B cell (primary cell): ENCODE measurements at regions not wholly inside any gene's neighbourhood (a gene's known extent, or its start where the extent isn't known, plus 50 kb on each side); places are given as distances from the start of the nearest gene placed in this dataset.

ENCODE experiments used
- ATAC-seq: fragments of 200-7000 bp; cut with Tn5 transposase; one replicate; pipeline ENCODE4 v1.10.0; 2021; ENCODE audit warnings: low read depth, mild to moderate bottlenecking, moderate number of reproducible peaks, moderate library complexity
- CTCF ChIA-PET: fragments of 350-600 bp; sonication (Branson Sonifier 250); formaldehyde crosslinking; loops from one replicate; lab custom pipeline; 2021; ENCODE audit warnings: antibody characterized with exemption, inconsistent platforms; lab: Charles Lee
- POLR2A ChIA-PET: fragments of 350-600 bp; sonication (Branson Sonifier 250); formaldehyde crosslinking; loops from one replicate; lab custom pipeline; 2021; ENCODE audit warnings: antibody characterized with exemption; lab: Charles Lee
- DNase-seq: peaks from one replicate; pipeline ENCODE4 v3.0.0; 2013
- H2AFZ ChIP-seq: 2 replicates; pipeline ENCODE4 v1.6.1; 2012; ENCODE audit warnings: mild to moderate bottlenecking, low read depth, low read length; ENCODE audit not compliant: insufficient read depth, poor library complexity, severe bottlenecking
- H3K27ac ChIP-seq, 2 donors: 1 replicate in 1 of 2; 2 replicates in 1 of 2; pipeline ENCODE4 v1.5.1; 2012 to 2013; ENCODE audit warnings: low read length in 2 of 2, mild to moderate bottlenecking in 2 of 2, moderate library complexity in 1 of 2
- H3K27me3 ChIP-seq, 4 experiments: fragments of 200-600 bp in 1 of 4; sonication (generic) in 1 of 4; replicated peaks in 1 of 4; 1 replicate in 2 of 4; 2 replicates in 2 of 4; pipeline versions ENCODE4 v1.6.1 to v1.7.0; 2013 to 2016; ENCODE audit warnings: low read length in 3 of 4, mild to moderate bottlenecking in 2 of 4, mixed read lengths in 1 of 4, moderate library complexity in 1 of 4; ENCODE audit not compliant: insufficient read depth in 4 of 4, control insufficient read depth in 3 of 4; ENCODE audit errors: control extremely low read depth in 1 of 4
- H3K36me3 ChIP-seq, 2 experiments: replicated peaks in 1 of 2; 1 replicate in 1 of 2; 2 replicates in 1 of 2; pipeline versions ENCODE4 v1.6.1 to v1.7.1; 2013; ENCODE audit warnings: low read length in 1 of 2; ENCODE audit not compliant: insufficient read depth in 2 of 2, control insufficient read depth in 1 of 2; ENCODE audit errors: control extremely low read depth in 1 of 2, extremely low read depth in 1 of 2
- H3K4me1 ChIP-seq, 2 donors: fragments of 200-600 bp in 1 of 2; sonication (generic) in 1 of 2; 1 replicate in 1 of 2; 2 replicates in 1 of 2; pipeline versions ENCODE4 v1.5.1 to v1.6.1; 2013 to 2017; ENCODE audit warnings: low read length in 2 of 2; ENCODE audit not compliant: control insufficient read depth in 2 of 2, insufficient read depth in 2 of 2
- H3K4me2 ChIP-seq: replicated peaks from 2 replicates; pipeline ENCODE3; 2012; ENCODE audit warnings: mild to moderate bottlenecking, low read depth, low read length; ENCODE audit not compliant: poor library complexity, severe bottlenecking
- H3K4me3 ChIP-seq, 5 experiments: fragments of 200-600 bp in 1 of 5; sonication (generic) in 1 of 5; 1 replicate in 3 of 5; 2 replicates in 2 of 5; pipeline versions ENCODE4 v1.5.1 to v1.7.0; 2011 to 2016; ENCODE audit warnings: low read length in 4 of 5, mild to moderate bottlenecking in 4 of 5, low read depth in 2 of 5, control low read depth in 1 of 5, moderate library complexity in 1 of 5; ENCODE audit not compliant: insufficient read depth in 1 of 5; ENCODE audit errors: control extremely low read depth in 1 of 5, extremely low read depth in 1 of 5
- H3K79me2 ChIP-seq: fragments of 200-600 bp; sonication (generic); one replicate; pipeline ENCODE4 v1.6.0; 2016; ENCODE audit warnings: low read length; ENCODE audit not compliant: control insufficient read depth, insufficient read depth
- H3K9ac ChIP-seq: fragments of 200-600 bp; sonication (generic); 2 replicates; pipeline ENCODE4 v1.6.1; 2017; ENCODE audit warnings: mild to moderate bottlenecking, low read length, moderate library complexity
- H3K9me3 ChIP-seq, 3 donors: one replicate each; pipeline versions ENCODE4 v1.6.1 to v1.7.1; 2013; ENCODE audit warnings: low read length in 2 of 3; ENCODE audit not compliant: control insufficient read depth in 2 of 3, insufficient read depth in 1 of 3; ENCODE audit errors: control extremely low read depth in 1 of 3
- H4K20me1 ChIP-seq: 2 replicates; pipeline ENCODE4 v1.6.0; 2012; ENCODE audit warnings: mild to moderate bottlenecking, low read length; ENCODE audit not compliant: insufficient read depth, control insufficient read depth, poor library complexity, severe bottlenecking
- H3K27ac Mint-ChIP-seq: one replicate; pipeline ENCODE4 v1.8.0; 2021; ENCODE audit warnings: mixed read lengths
- H3K27me3 Mint-ChIP-seq: one replicate; pipeline ENCODE4 v1.8.0; 2021; ENCODE audit warnings: mixed read lengths
- H3K4me1 Mint-ChIP-seq: one replicate; pipeline ENCODE4 v1.8.0; 2021; ENCODE audit warnings: mixed read lengths
- H3K4me3 Mint-ChIP-seq: one replicate; pipeline ENCODE4 v1.8.0; 2021; ENCODE audit warnings: mixed read lengths
- H3K9me3 Mint-ChIP-seq: one replicate; pipeline ENCODE4 v1.8.0; 2022; ENCODE audit warnings: mixed read lengths; ENCODE audit not compliant: insufficient read depth
- CTCF ChIP-seq: fragments of 200-600 bp; IDR thresholded peaks from one replicate; pipeline ENCODE4 v1.8.0; 2022; ENCODE audit warnings: antibody characterized with exemption, mild to moderate bottlenecking
- EZH2 ChIP-seq: IDR thresholded peaks from 2 replicates; pipeline ENCODE4 v1.6.1; 2012; ENCODE audit warnings: borderline replicate concordance, low read depth, mild to moderate bottlenecking, moderate library complexity, low read length; ENCODE audit not compliant: insufficient read depth, poor library complexity, severe bottlenecking
- WGBS: methylation state at CpG from one replicate; pipeline ENCODE4 v1.1.5; 2013; ENCODE audit warnings: missing lambda C conversion rate; ENCODE audit not compliant: insufficient coverage; 5-methylcytosine and 5-hydroxymethylcytosine counted together
- intact Hi-C: fragments of 100-400 bp; cut with micrococcal nuclease; formaldehyde crosslinking; loops from one replicate; pipeline ENCODE4 v1.10.0; 2022

- Histone ChIP-seq H3K4me1 (no peaks in the 10 kb centered on the region), H3K9me3 (no peaks in the 10 kb centered on the region), H3K36me3 (no peaks in the 10 kb centered on the region), H2AFZ (no peak overlapping the region), H3K9ac (no peak overlapping the region), H3K27ac (no peak overlapping the region), H3K27me3 (no peaks in the 10 kb centered on the region), H3K79me2 (no peaks in the 10 kb centered on the region), H3K4me2 (no peak overlapping the region), H4K20me1 (no peaks in the 10 kb centered on the region), H3K4me3 (no peak overlapping the region)
- 100% methylated on average over 3 of the region's 3 CpGs for WGBS
- Mint-ChIP-seq H3K27me3 (no peaks in the 10 kb centered on the region), H3K9me3 (no peaks in the 10 kb centered on the region), H3K27ac (no peak overlapping the region), H3K4me1 (no peaks in the 10 kb centered on the region), H3K4me3 (no peak overlapping the region)
- intact Hi-C loops, result no loop called here
- DNase-seq, result no peak
- ChIA-PET POLR2A (no interaction called here), CTCF (no interaction called here)
- no peak for TF ChIP-seq CTCF
- no peak for TF ChIP-seq EZH2
- ATAC-seq, result no peak
These were observed 97.1 kb upstream of the SALL1 start for GRCh38 chr16:51248217-51248616.

- no peaks in the 10 kb centered on the region for H3K9me3 ChIP-seq
- no peak overlapping the region for H3K9ac ChIP-seq
- H3K4me3 ChIP-seq, result no peak overlapping the region
- H3K27ac ChIP-seq, result no peak overlapping the region
- no peak overlapping the region for H3K27ac Mint-ChIP-seq
- no peaks in the 10 kb centered on the region for H3K27me3 ChIP-seq
- WGBS, result 94% methylated on average over 3 of the region's 3 CpGs
- no peak for TF ChIP-seq CTCF
- no peak for TF ChIP-seq EZH2
- H3K4me1 Mint-ChIP-seq, result no peaks in the 10 kb centered on the region
- POLR2A ChIA-PET, result no interaction called here
- CTCF ChIA-PET, result no interaction called here
- no peaks in the 10 kb centered on the region for H3K27me3 Mint-ChIP-seq
- ATAC-seq (no peak), DNase-seq (no peak)
- H2AFZ ChIP-seq, result no peak overlapping the region
- no peaks in the 10 kb centered on the region for H3K79me2 ChIP-seq
- H3K36me3 ChIP-seq, result no peaks in the 10 kb centered on the region
- H3K9me3 Mint-ChIP-seq, result no peaks in the 10 kb centered on the region
- H4K20me1 ChIP-seq, result no peaks in the 10 kb centered on the region
- H3K4me2 ChIP-seq, result no peak overlapping the region
- intact Hi-C loops, result no loop called here
- H3K4me3 Mint-ChIP-seq, result no peak overlapping the region
- H3K4me1 ChIP-seq, result no peaks in the 10 kb centered on the region
These were observed 94.6 kb upstream of the SALL1 start for GRCh38 chr16:51245658-51245995.
